ENCODE measurements at regions not wholly inside any gene's neighbourhood (a gene's known extent, or its start where the extent isn't known, plus 50 kb on each side); places are given as distances from the start of the nearest gene placed in this dataset.

DNA sequence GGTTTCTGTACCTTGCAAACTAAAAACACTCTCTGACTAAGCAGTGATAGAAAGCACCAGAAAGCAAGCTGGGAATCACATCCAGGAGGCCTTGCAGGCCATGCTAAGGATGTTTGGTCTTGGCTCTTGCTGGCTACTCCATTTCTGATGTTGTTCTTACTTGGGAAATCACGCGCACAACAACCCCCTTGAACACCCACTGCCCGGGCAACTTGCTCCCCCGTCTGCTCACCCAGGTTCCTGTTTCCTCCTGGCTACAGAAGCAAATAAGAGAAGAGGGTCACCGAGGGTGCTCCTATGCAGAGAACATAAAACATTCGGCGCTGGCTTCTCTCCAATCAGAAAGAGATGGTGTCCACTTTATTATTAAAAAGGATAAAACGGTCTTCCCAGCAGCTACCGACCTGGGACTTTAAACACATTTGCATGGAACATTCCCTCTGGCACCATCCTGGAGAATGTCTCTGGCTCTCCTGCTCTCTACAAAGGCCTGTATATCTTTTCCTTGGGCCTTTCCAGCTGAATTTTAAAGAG is 271.2 kb upstream of the RPL38 start (continued):
- TF ChIP-seq ELF4 (CRISPR knock-in tag; IDR thresholded peaks at IDR 0.05; ENCODE audit: low read depth) (no peak), AR (CRISPR knock-in tag; IDR thresholded peaks at IDR 0.05) (no peak)

DNA sequence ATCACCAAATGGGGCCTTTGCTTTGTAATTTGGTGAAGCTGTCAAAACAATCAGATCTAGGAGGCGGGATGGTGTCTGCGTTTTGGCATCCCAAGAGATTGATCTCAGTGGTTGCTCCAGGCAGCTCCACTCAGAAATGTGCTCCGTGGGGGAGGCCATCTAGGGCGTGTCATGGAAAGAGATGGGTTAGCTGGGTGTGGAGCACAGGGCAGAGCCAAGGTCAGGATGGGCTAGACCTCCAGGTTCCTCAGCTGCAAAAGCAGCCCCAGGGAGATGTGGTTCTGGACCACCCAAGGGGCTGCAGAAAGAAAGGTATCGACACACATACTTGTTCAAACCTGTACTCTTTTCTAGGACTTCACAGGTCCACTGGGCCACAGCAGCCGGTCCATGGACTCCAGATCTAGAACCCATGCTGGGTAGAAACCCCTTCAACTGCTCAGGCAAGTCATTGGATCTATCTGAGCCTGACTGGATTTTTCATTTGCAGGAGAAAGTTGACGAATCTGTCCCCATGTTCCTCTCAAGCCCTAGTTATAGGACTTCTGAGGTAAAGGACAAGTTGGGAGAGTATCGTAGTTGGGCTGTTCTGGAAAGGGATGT is 270.2 kb upstream of the RPL38 start:
- POLR2A ChIA-PET = no interaction called here
- H3K4me1 Mint-ChIP-seq = peaks cover 8% of the 10 kb centered on the region
- peaks cover 3% of the 10 kb centered on the region for H3K27me3 Mint-ChIP-seq (ENCODE audit: low read depth)
- H3K4me3 Mint-ChIP-seq = no peak overlapping the region
- H3K36me3 Mint-ChIP-seq = no peaks in the 10 kb centered on the region
- DNase-seq (ENCODE audit: low spot score) (no peak), ATAC-seq (no peak)
- H3K27ac Mint-ChIP-seq = no peak overlapping the region
- H3K9me3 Mint-ChIP-seq = peaks cover 3% of the 10 kb centered on the region
- CTCF ChIA-PET = interaction anchor here (1.1 kb wide), 1 partner anchor 17 kb away, joined by 3 read pairs; no protein-coding TSS in a partner anchor
- no peak for TF ChIP-seq MXD4 (CRISPR knock-in tag; IDR thresholded peaks at IDR 0.05; ENCODE audit: borderline replicate concordance)
- TF ChIP-seq TEAD4 (CRISPR knock-in tag; IDR thresholded peaks at IDR 0.05) = no peak
- no peak for TF ChIP-seq GTF2I (CRISPR knock-in tag; conservative IDR thresholded peaks at IDR 0.05)
- no peak for TF ChIP-seq MAX (CRISPR knock-in tag; IDR thresholded peaks at IDR 0.05)
- TF ChIP-seq, protein P1, sequence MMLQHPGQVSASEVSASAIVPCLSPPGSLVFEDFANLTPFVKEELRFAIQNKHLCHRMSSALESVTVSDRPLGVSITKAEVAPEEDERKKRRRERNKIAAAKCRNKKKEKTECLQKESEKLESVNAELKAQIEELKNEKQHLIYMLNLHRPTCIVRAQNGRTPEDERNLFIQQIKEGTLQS (CRISPR knock-in tag; conservative IDR thresholded peaks at IDR 0.05) = no peak
- TF ChIP-seq FOXP1 (CRISPR knock-in tag; IDR thresholded peaks at IDR 0.05; ENCODE audit: borderline replicate concordance) = no peak
- no peak for TF ChIP-seq ZNF138 (CRISPR knock-in tag; conservative IDR thresholded peaks at IDR 0.05)
- TF ChIP-seq ATF6 (CRISPR knock-in tag; IDR thresholded peaks at IDR 0.05) = no peak
- no peak for TF ChIP-seq CBFB (CRISPR knock-in tag; IDR thresholded peaks at IDR 0.05; ENCODE audit: low read depth)
- no peak for TF ChIP-seq ZNF317 (CRISPR knock-in tag; IDR thresholded peaks at IDR 0.05; ENCODE audit: borderline replicate concordance, low read depth)
- no peak for TF ChIP-seq EMX1 (CRISPR knock-in tag; IDR thresholded peaks at IDR 0.05)
- TF ChIP-seq NFATC4 (CRISPR knock-in tag; IDR thresholded peaks at IDR 0.05) = no peak
- TF ChIP-seq OVOL2 (CRISPR knock-in tag; IDR thresholded peaks at IDR 0.05; ENCODE audit: borderline replicate concordance) = no peak
- TF ChIP-seq, protein P2, sequence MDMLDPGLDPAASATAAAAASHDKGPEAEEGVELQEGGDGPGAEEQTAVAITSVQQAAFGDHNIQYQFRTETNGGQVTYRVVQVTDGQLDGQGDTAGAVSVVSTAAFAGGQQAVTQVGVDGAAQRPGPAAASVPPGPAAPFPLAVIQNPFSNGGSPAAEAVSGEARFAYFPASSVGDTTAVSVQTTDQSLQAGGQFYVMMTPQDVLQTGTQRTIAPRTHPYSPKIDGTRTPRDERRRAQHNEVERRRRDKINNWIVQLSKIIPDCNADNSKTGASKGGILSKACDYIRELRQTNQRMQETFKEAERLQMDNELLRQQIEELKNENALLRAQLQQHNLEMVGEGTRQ (CRISPR knock-in tag; IDR thresholded peaks at IDR 0.05) = no peak
- TF ChIP-seq ZNF671 (CRISPR knock-in tag; IDR thresholded peaks at IDR 0.05) = no peak
- TF ChIP-seq RORB (CRISPR knock-in tag; IDR thresholded peaks at IDR 0.05) = no peak
- TF ChIP-seq, protein P3, sequence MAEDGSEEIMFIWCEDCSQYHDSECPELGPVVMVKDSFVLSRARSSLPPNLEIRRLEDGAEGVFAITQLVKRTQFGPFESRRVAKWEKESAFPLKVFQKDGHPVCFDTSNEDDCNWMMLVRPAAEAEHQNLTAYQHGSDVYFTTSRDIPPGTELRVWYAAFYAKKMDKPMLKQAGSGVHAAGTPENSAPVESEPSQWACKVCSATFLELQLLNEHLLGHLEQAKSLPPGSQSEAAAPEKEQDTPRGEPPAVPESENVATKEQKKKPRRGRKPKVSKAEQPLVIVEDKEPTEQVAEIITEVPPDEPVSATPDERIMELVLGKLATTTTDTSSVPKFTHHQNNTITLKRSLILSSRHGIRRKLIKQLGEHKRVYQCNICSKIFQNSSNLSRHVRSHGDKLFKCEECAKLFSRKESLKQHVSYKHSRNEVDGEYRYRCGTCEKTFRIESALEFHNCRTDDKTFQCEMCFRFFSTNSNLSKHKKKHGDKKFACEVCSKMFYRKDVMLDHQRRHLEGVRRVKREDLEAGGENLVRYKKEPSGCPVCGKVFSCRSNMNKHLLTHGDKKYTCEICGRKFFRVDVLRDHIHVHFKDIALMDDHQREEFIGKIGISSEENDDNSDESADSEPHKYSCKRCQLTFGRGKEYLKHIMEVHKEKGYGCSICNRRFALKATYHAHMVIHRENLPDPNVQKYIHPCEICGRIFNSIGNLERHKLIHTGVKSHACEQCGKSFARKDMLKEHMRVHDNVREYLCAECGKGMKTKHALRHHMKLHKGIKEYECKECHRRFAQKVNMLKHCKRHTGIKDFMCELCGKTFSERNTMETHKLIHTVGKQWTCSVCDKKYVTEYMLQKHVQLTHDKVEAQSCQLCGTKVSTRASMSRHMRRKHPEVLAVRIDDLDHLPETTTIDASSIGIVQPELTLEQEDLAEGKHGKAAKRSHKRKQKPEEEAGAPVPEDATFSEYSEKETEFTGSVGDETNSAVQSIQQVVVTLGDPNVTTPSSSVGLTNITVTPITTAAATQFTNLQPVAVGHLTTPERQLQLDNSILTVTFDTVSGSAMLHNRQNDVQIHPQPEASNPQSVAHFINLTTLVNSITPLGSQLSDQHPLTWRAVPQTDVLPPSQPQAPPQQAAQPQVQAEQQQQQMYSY (CRISPR knock-in tag; IDR thresholded peaks at IDR 0.05) = no peak
- no peak for TF ChIP-seq HMGXB4 (CRISPR knock-in tag; IDR thresholded peaks at IDR 0.05)
- TF ChIP-seq, protein P4, sequence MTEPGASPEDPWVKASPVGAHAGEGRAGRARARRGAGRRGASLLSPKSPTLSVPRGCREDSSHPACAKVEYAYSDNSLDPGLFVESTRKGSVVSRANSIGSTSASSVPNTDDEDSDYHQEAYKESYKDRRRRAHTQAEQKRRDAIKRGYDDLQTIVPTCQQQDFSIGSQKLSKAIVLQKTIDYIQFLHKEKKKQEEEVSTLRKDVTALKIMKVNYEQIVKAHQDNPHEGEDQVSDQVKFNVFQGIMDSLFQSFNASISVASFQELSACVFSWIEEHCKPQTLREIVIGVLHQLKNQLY (CRISPR knock-in tag; IDR thresholded peaks at IDR 0.05) = no peak
